ENCODE measurements at regions not wholly inside any gene's neighbourhood (a gene's known extent, or its start where the extent isn't known, plus 50 kb on each side); places are given as distances from the start of the nearest gene placed in this dataset.

GRCh38 chr1:34302798-34303197 is 126.1 kb downstream of the C1orf94 start:
- TF ChIP-seq CTCF (conservative IDR thresholded peaks at IDR 0.05), result no peak
- no peak for TF ChIP-seq ZFX (IDR thresholded peaks at IDR 0.05)
